ENCODE measurements at regions not wholly inside any gene's neighbourhood (a gene's known extent, or its start where the extent isn't known, plus 50 kb on each side); places are given as distances from the start of the nearest gene placed in this dataset.

DNA sequence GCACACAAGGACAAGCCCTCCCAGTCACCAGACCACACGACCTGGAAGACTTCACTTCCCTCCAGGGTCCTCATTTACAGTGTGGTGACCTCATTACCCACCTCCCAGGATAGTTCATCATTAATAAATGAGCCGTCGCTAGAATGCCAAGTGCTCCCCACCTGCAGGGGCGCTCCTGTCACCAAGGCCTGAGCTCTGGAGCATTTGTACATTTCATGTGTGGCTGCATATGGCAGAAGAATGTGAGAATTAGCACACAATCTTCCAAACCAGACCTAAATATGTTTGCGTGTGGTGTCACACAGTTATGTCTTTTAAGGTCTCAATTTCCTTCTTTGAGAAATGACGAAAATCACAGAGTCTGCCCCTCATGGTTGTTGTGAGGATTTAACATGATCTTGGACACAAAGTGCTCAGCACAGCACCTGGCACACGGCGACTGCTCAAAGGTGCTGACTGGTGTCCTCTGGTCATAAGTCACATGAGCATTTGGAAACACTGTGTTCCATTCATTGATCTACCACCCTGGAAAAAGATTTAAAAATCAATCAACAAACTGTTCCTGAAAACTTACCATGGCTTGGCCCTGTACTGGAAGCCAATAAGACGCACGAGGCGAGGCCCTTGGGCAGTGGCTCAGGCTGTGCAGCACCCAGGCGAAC, 150.6 kb upstream of the SPACA7 start:
- no peaks in the 10 kb centered on the region for H3K36me3 ChIP-seq (ENCODE audit: low read depth, missing control alignments)
- H3K4me3 ChIP-seq = no peak overlapping the region
- H3K27me3 ChIP-seq = no peaks in the 10 kb centered on the region
- WGBS, 2 donors = 78 to 81% methylated on average over 12 of the region's 12 CpGs
- H3K27ac ChIP-seq = no peak overlapping the region
- H3K4me1 ChIP-seq = no peaks in the 10 kb centered on the region
- DNase-seq = no peak
- no peaks in the 10 kb centered on the region for H3K9me3 ChIP-seq
- TF ChIP-seq, protein P1, sequence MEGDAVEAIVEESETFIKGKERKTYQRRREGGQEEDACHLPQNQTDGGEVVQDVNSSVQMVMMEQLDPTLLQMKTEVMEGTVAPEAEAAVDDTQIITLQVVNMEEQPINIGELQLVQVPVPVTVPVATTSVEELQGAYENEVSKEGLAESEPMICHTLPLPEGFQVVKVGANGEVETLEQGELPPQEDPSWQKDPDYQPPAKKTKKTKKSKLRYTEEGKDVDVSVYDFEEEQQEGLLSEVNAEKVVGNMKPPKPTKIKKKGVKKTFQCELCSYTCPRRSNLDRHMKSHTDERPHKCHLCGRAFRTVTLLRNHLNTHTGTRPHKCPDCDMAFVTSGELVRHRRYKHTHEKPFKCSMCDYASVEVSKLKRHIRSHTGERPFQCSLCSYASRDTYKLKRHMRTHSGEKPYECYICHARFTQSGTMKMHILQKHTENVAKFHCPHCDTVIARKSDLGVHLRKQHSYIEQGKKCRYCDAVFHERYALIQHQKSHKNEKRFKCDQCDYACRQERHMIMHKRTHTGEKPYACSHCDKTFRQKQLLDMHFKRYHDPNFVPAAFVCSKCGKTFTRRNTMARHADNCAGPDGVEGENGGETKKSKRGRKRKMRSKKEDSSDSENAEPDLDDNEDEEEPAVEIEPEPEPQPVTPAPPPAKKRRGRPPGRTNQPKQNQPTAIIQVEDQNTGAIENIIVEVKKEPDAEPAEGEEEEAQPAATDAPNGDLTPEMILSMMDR (IDR thresholded peaks at IDR 0.05) = no peak
- no peak for TF ChIP-seq POLR2A (IDR thresholded peaks at IDR 0.05)
- intact Hi-C loops (cut with DNase I; ENCODE audit: low total_unique reads) = no loop called here

DNA sequence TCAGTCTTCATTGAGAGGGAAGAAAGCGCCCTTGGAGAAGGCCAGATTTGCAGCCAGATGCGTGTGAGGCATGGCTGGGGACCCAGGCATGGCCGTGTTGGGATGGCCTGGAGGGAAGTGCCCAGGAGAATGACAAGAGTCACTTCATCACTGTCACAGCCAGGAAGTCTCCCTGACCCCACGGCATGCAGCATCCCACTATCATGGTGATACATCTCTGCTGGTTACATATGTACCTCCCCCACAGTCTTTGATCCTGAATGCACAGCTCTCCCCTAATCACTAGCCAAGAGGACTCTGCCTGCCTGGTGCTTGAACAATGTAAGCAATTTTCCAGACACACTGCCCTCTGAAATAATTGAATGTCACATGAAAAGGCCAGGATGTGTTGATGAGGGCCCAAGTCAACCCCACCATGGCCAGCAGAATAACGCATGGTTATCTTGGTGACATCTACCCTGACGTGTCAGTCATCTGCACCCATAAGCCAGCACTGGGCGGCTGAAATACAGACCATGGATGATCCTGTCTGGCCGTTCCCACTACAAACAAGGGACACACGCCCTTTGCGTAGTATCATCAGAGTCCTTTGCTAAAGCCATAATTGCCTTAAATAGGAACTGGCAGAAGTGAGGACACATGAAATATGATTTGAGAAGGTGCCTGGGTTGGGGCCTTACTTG, 149.7 kb upstream of the SPACA7 start:
- Histone ChIP-seq H3K4me3 (no peak overlapping the region), H3K27me3 (no peaks in the 10 kb centered on the region), H3K27ac (no peak overlapping the region), H3K36me3 (ENCODE audit: low read depth, missing control alignments) (no peaks in the 10 kb centered on the region), H3K9me3 (no peaks in the 10 kb centered on the region), H3K4me1 (no peaks in the 10 kb centered on the region)
- intact Hi-C loops (cut with DNase I; ENCODE audit: low total_unique reads) = no loop called here
- no peak for DNase-seq
- TF ChIP-seq, protein P1 (IDR thresholded peaks at IDR 0.05) = no peak
- no peak for TF ChIP-seq POLR2A (IDR thresholded peaks at IDR 0.05)
- WGBS, 2 donors = 83 to 94% methylated on average over 6 to 10 of the region's 10 CpGs

DNA sequence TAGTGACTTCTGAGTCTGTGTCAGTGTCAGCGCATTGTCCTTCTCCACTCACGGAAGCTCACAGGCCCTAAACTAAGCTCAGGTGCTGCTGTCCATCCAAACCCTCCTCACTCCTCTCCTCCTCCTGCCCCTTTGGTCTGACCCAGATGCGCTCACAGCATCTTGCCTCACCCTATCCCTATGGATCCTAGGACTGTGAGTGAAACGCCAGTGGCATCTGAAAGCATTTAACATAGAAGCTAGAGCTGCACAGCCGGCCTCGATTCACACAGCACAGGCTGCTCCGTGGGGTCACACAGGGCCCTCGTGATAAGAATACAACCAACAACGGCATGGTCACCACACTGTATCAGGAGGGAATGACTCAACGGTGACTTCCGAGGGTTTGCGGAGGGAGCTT, 149.1 kb upstream of the SPACA7 start:
- intact Hi-C loops (cut with DNase I; ENCODE audit: low total_unique reads) = no loop called here

DNA sequence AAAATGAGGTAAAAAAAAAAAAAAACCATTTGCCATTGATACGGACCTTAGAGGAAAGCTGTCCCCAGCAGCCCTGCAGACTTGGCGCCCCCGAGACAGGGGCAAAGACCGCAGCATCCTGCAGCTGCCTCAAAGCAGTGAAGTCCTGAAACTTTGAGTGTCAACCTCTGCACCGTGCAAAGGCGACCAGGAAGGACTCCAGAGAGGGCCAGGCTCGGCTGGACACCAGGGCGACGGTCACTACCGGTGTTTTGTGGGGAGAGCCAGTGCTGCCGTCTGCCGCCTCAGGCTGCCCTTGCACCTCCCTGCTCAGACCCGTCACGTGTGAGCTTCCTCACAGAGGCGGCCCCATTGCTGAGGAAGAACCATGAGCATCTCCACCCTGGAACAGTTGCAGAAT, 146.7 kb upstream of the SPACA7 start:
- H3K27ac ChIP-seq = no peak overlapping the region
- TF ChIP-seq, protein P1 (IDR thresholded peaks at IDR 0.05) = no peak
- no peak for TF ChIP-seq POLR2A (IDR thresholded peaks at IDR 0.05)
- no peaks in the 10 kb centered on the region for H3K36me3 ChIP-seq (ENCODE audit: low read depth, missing control alignments)
- no peaks in the 10 kb centered on the region for H3K4me1 ChIP-seq
- intact Hi-C loops (cut with DNase I; ENCODE audit: low total_unique reads) = no loop called here
- H3K27me3 ChIP-seq = no peaks in the 10 kb centered on the region
- no peak overlapping the region for H3K4me3 ChIP-seq
- H3K9me3 ChIP-seq = no peaks in the 10 kb centered on the region
- WGBS, 2 donors = 72 to 79% methylated on average over 15 of the region's 15 CpGs
- DNase-seq = no peak

More for the DNA sequence above, 149.1 kb upstream of the SPACA7 start:
- Histone ChIP-seq H3K4me3 (no peak overlapping the region), H3K27me3 (no peaks in the 10 kb centered on the region), H3K27ac (no peak overlapping the region), H3K4me1 (no peaks in the 10 kb centered on the region), H3K36me3 (ENCODE audit: low read depth, missing control alignments) (no peaks in the 10 kb centered on the region), H3K9me3 (no peaks in the 10 kb centered on the region)
- TF ChIP-seq POLR2A (IDR thresholded peaks at IDR 0.05) = no peak
- TF ChIP-seq, protein P1 (IDR thresholded peaks at IDR 0.05) = no peak
- WGBS, 2 donors = 88 to 89% methylated on average over 12 of the region's 12 CpGs
- no peak for DNase-seq

All from testis (tissue), 2 donors.